22Rv1 (cell line): ENCODE measurements at regions not wholly inside any gene's neighbourhood (a gene's known extent, or its start where the extent isn't known, plus 50 kb on each side); places are given as distances from the start of the nearest gene placed in this dataset.

ENCODE experiments used
- ZFX ChIP-seq: fragments of 450-650 bp; IDR thresholded peaks from 2 replicates; pipeline ENCODE4 v1.6.1; 2017; ENCODE audit warnings: antibody characterized with exemption, borderline replicate concordance
- TF ChIP-seq, protein P1 (sequence below): fragments of 450-650 bp; IDR thresholded peaks from 2 replicates; pipeline ENCODE4 v1.5.1; 2017; ENCODE audit warnings: mild to moderate bottlenecking

DNA sequence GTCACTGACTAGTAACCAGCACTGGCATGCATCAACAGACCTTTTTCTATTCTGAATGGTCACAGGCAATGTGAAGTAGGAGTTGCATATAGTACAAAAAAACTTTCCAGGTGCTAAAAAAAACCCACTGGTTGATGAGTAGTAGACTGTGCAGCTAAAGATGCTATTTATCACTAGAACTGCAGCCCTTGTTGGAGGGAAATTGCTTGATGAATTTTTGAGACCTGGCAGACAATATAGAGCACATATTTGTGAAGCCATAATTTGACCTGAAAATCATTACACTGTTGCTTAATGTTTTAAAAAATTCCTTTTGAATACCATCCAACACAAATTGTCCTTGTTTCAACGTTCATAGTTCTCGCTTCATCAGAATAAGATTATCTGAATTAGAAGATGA lies 441.0 kb downstream of the KLF12 start:
- TF ChIP-seq, protein P1, sequence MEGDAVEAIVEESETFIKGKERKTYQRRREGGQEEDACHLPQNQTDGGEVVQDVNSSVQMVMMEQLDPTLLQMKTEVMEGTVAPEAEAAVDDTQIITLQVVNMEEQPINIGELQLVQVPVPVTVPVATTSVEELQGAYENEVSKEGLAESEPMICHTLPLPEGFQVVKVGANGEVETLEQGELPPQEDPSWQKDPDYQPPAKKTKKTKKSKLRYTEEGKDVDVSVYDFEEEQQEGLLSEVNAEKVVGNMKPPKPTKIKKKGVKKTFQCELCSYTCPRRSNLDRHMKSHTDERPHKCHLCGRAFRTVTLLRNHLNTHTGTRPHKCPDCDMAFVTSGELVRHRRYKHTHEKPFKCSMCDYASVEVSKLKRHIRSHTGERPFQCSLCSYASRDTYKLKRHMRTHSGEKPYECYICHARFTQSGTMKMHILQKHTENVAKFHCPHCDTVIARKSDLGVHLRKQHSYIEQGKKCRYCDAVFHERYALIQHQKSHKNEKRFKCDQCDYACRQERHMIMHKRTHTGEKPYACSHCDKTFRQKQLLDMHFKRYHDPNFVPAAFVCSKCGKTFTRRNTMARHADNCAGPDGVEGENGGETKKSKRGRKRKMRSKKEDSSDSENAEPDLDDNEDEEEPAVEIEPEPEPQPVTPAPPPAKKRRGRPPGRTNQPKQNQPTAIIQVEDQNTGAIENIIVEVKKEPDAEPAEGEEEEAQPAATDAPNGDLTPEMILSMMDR, result no peak
- TF ChIP-seq ZFX, result no peak
